ENCODE measurements at regions not wholly inside any gene's neighbourhood (a gene's known extent, or its start where the extent isn't known, plus 50 kb on each side); places are given as distances from the start of the nearest gene placed in this dataset.

DNA sequence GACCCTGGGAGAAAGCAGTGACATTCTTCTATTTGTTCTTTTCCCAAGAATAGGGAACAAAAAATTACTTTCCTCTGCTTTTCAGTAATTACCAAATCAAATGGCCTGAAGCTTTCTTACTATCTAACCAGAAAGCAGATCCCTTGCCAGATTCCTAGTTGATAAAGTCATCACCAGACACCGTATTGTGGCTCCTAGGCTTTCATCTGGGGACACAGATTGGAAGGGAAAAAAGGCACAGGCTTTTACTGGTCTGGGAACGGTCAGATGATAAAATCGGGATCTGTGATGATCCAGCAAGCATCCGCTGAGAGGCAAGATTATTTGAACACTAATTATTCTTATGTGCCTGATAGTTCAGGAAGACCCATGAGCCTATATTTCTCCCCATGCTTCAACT lies 79.1 kb upstream of the BCL2L14 start:
- no peak overlapping the region for H2AFZ ChIP-seq (ENCODE audit: control insufficient read depth, low read depth, low read length)
- no peaks in the 10 kb centered on the region; a peak in 1 of 4 replicates for H3K36me3 ChIP-seq (ENCODE audit: control insufficient read depth in 2 of 2, insufficient read depth in 2 of 2, low read length in 1 of 2)
- FAIRE-seq (no peak), ATAC-seq (no peak), DNase-seq (ENCODE audit: low read depth, low spot score) (no peak)
- H3K4me1 ChIP-seq (ENCODE audit: control insufficient read depth, insufficient read depth, low read length): no peaks in the 10 kb centered on the region
- H3K4me2 ChIP-seq (ENCODE audit: control insufficient read depth, insufficient read depth): no peak overlapping the region
- in situ Hi-C loops (cut with MboI) (no loop called here), intact Hi-C loops (cut with micrococcal nuclease; ENCODE audit: unreplicated experiment) (no loop called here)
- POLR2A ChIA-PET: interaction anchor here (1.3 to 1.5 kb wide), 2 partner anchors 8 to 11 kb away, joined by 3 read pairs; no protein-coding TSS in a partner anchor
- no peaks in the 10 kb centered on the region for H3K79me2 ChIP-seq (ENCODE audit: control insufficient read depth, insufficient read depth, low read length)
- WGBS (ENCODE audit: insufficient coverage, insufficient replicate concordance, low lambda C conversion rate, missing lambda C conversion rate): 84% methylated on average over 4 of the region's 4 CpGs
- no peak overlapping the region for H3K9ac ChIP-seq (ENCODE audit: control insufficient read depth, insufficient read depth, low read length)
- no peak overlapping the region for H3K4me3 ChIP-seq
- SMC1A ChIA-PET (ENCODE audit: uncharacterized antibody, unreplicated experiment): interaction anchor here (0.8 to 2.1 kb wide), 3 partner anchors 10 to 12 kb away, joined by 4 to 11 read pairs (median 8); no protein-coding TSS in a partner anchor
- RAD21 ChIA-PET (ENCODE audit: unreplicated experiment): interaction anchor here (0.9 to 1.4 kb wide), 2 partner anchors 19 to 110 kb away, joined by 3 to 5 read pairs; no protein-coding TSS in a partner anchor
- no peak overlapping the region for H3K27ac ChIP-seq (ENCODE audit: control insufficient read depth, insufficient read depth)
- no TSS peak for BruUV-seq (replicated peaks)
- no peaks in the 10 kb centered on the region for H4K20me1 ChIP-seq (ENCODE audit: control insufficient read depth, insufficient read depth)
- TF ChIP-seq MYB (IDR thresholded peaks at IDR 0.05; ENCODE audit: borderline replicate concordance, low read depth, low read length): no peak
- TF ChIP-seq STAT1 (conservative IDR thresholded peaks at IDR 0.05): no peak
- TF ChIP-seq MEF2B (IDR thresholded peaks at IDR 0.05; ENCODE audit: partially characterized antibody, poor library complexity, severe bottlenecking): no peak
- TF ChIP-seq, protein P1, sequence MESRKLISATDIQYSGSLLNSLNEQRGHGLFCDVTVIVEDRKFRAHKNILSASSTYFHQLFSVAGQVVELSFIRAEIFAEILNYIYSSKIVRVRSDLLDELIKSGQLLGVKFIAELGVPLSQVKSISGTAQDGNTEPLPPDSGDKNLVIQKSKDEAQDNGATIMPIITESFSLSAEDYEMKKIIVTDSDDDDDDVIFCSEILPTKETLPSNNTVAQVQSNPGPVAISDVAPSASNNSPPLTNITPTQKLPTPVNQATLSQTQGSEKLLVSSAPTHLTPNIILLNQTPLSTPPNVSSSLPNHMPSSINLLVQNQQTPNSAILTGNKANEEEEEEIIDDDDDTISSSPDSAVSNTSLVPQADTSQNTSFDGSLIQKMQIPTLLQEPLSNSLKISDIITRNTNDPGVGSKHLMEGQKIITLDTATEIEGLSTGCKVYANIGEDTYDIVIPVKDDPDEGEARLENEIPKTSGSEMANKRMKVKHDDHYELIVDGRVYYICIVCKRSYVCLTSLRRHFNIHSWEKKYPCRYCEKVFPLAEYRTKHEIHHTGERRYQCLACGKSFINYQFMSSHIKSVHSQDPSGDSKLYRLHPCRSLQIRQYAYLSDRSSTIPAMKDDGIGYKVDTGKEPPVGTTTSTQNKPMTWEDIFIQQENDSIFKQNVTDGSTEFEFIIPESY (IDR thresholded peaks at IDR 0.05): no peak
- no peak for TF ChIP-seq NBN (IDR thresholded peaks at IDR 0.05)
- TF ChIP-seq, protein P2, sequence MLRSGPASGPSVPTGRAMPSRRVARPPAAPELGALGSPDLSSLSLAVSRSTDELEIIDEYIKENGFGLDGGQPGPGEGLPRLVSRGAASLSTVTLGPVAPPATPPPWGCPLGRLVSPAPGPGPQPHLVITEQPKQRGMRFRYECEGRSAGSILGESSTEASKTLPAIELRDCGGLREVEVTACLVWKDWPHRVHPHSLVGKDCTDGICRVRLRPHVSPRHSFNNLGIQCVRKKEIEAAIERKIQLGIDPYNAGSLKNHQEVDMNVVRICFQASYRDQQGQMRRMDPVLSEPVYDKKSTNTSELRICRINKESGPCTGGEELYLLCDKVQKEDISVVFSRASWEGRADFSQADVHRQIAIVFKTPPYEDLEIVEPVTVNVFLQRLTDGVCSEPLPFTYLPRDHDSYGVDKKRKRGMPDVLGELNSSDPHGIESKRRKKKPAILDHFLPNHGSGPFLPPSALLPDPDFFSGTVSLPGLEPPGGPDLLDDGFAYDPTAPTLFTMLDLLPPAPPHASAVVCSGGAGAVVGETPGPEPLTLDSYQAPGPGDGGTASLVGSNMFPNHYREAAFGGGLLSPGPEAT (IDR thresholded peaks at IDR 0.05; ENCODE audit: low read depth): no peak
- TF ChIP-seq TCF3 (IDR thresholded peaks at IDR 0.05; ENCODE audit: borderline replicate concordance, insufficient read depth, low read depth, low read length): no peak
- TF ChIP-seq RELA (IDR thresholded peaks at IDR 0.05; ENCODE audit: borderline replicate concordance, partially characterized antibody): no peak
- no peak for TF ChIP-seq NR2C2 (IDR thresholded peaks at IDR 0.05; ENCODE audit: borderline replicate concordance, control insufficient read depth, insufficient read length, low read depth)
- TF ChIP-seq PML (IDR thresholded peaks at IDR 0.05; ENCODE audit: low read length): no peak
- TF ChIP-seq, protein P3, sequence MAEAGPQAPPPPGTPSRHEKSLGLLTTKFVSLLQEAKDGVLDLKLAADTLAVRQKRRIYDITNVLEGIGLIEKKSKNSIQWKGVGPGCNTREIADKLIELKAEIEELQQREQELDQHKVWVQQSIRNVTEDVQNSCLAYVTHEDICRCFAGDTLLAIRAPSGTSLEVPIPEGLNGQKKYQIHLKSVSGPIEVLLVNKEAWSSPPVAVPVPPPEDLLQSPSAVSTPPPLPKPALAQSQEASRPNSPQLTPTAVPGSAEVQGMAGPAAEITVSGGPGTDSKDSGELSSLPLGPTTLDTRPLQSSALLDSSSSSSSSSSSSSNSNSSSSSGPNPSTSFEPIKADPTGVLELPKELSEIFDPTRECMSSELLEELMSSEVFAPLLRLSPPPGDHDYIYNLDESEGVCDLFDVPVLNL (IDR thresholded peaks at IDR 0.05; ENCODE audit: low read depth, low read length): no peak
- TF ChIP-seq HDAC6 (IDR thresholded peaks at IDR 0.05; ENCODE audit: unreplicated experiment): no peak
- TF ChIP-seq, protein P4, sequence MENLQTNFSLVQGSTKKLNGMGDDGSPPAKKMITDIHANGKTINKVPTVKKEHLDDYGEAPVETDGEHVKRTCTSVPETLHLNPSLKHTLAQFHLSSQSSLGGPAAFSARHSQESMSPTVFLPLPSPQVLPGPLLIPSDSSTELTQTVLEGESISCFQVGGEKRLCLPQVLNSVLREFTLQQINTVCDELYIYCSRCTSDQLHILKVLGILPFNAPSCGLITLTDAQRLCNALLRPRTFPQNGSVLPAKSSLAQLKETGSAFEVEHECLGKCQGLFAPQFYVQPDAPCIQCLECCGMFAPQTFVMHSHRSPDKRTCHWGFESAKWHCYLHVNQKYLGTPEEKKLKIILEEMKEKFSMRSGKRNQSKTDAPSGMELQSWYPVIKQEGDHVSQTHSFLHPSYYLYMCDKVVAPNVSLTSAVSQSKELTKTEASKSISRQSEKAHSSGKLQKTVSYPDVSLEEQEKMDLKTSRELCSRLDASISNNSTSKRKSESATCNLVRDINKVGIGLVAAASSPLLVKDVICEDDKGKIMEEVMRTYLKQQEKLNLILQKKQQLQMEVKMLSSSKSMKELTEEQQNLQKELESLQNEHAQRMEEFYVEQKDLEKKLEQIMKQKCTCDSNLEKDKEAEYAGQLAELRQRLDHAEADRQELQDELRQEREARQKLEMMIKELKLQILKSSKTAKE (IDR thresholded peaks at IDR 0.05; ENCODE audit: low read depth, poor library complexity, severe bottlenecking): no peak
- H3K9me3 ChIP-seq (replicated peaks; ENCODE audit: control insufficient read depth, insufficient read depth, low read length): no peaks in the 10 kb centered on the region; the same call in 1 of the 3 replicates
- CTCF ChIA-PET: interaction anchor here (1.2 to 2.6 kb wide), 3 partner anchors 9 to 17 kb away, joined by 3 to 10 read pairs (median 4); no protein-coding TSS in a partner anchor
- H3K27me3 ChIP-seq (replicated peaks in 1 of 2; ENCODE audit: control insufficient read depth in 2 of 2, insufficient read depth in 2 of 2, low read length in 1 of 2): no peaks in the 10 kb centered on the region

Data from GM12878 (cell line).